GM23338 (cell line): ENCODE measurements at regions not wholly inside any gene's neighbourhood (a gene's known extent, or its start where the extent isn't known, plus 50 kb on each side); places are given as distances from the start of the nearest gene placed in this dataset.

Source experiments
- ATAC-seq: fragments of 200-7000 bp; cut with Tn5 transposase; 3 replicates; pipeline ENCODE4 v1.9.1; 2020
- DNase-seq: peaks from one replicate; pipeline ENCODE4 v3.0.0-alpha.2; 2015; ENCODE audit warnings: low spot score
- H2AFZ ChIP-seq: fragments of 200-600 bp; sonication (generic); 2 replicates; pipeline ENCODE4 v1.8.0; 2016; ENCODE audit warnings: antibody characterized with exemption, mild to moderate bottlenecking, moderate library complexity
- H3F3A ChIP-seq: fragments of 200-600 bp; sonication (generic); replicated peaks from 2 replicates; pipeline ENCODE4 v1.8.0; 2017; ENCODE audit warnings: antibody characterized with exemption, mixed run types, low read depth
- H3K27ac ChIP-seq: fragments of 200-600 bp; sonication (generic); 2 replicates; pipeline ENCODE4 v1.6.1; 2016; ENCODE audit warnings: low read depth
- H3K27me3 ChIP-seq: fragments of 200-600 bp; sonication (generic); 2 replicates; pipeline ENCODE4 v1.8.0; 2016; ENCODE audit warnings: mild to moderate bottlenecking, mixed run types, moderate library complexity; ENCODE audit not compliant: insufficient read depth
- H3K36me3 ChIP-seq: fragments of 200-600 bp; sonication (generic); 2 replicates; pipeline ENCODE4 v1.8.0; 2016; ENCODE audit warnings: mild to moderate bottlenecking; ENCODE audit not compliant: insufficient read depth
- H3K4me1 ChIP-seq: fragments of 200-600 bp; sonication (generic); 2 replicates; pipeline ENCODE4 v1.8.0; 2016; ENCODE audit warnings: mild to moderate bottlenecking, moderate library complexity; ENCODE audit not compliant: insufficient read depth
- H3K4me2 ChIP-seq: fragments of 200-600 bp; sonication (generic); 2 replicates; pipeline ENCODE4 v1.7.1; 2017; ENCODE audit warnings: mixed run types
- H3K4me3 ChIP-seq: fragments of 200-600 bp; sonication (generic); 2 replicates; pipeline ENCODE4 v1.6.1; 2016; ENCODE audit warnings: mixed run types
- H3K79me2 ChIP-seq: fragments of 200-600 bp; sonication (generic); replicated peaks from 2 replicates; pipeline ENCODE4 v1.8.0; 2017; ENCODE audit warnings: mild to moderate bottlenecking; ENCODE audit not compliant: insufficient read depth
- H3K9me2 ChIP-seq: fragments of 200-600 bp; sonication (generic); 2 replicates; pipeline ENCODE4 v1.8.0; 2017; ENCODE audit not compliant: insufficient read depth
- H4K20me1 ChIP-seq: fragments of 200-600 bp; sonication (generic); replicated peaks from 2 replicates; pipeline ENCODE4 v1.8.0; 2017; ENCODE audit warnings: mild to moderate bottlenecking; ENCODE audit not compliant: insufficient read depth
- H3K27ac Mint-ChIP-seq: 2 replicates; pipeline ENCODE4 v1.8.0; 2020; ENCODE audit warnings: inconsistent platforms, mild to moderate bottlenecking, moderate library complexity, mixed read lengths
- H3K27me3 Mint-ChIP-seq: 3 replicates; pipeline ENCODE4 v1.8.0; 2022; ENCODE audit warnings: low read depth, mild to moderate bottlenecking, moderate library complexity, mixed read lengths, inconsistent platforms; ENCODE audit not compliant: insufficient read depth, poor library complexity
- H3K36me3 Mint-ChIP-seq: 3 replicates; pipeline ENCODE4 v1.8.0; 2021; ENCODE audit warnings: low read depth, mild to moderate bottlenecking, inconsistent platforms, moderate library complexity, mixed read lengths
- H3K4me1 Mint-ChIP-seq: 3 replicates; pipeline ENCODE4 v1.8.0; 2020; ENCODE audit warnings: mild to moderate bottlenecking, inconsistent platforms, mixed read lengths
- H3K4me3 Mint-ChIP-seq: 3 replicates; pipeline ENCODE4 v1.8.0; 2021; ENCODE audit warnings: moderate library complexity, mild to moderate bottlenecking, inconsistent platforms, mixed read lengths
- H3K9me3 Mint-ChIP-seq: 3 replicates; pipeline ENCODE4 v1.8.0; 2020; ENCODE audit warnings: moderate library complexity, mild to moderate bottlenecking, inconsistent platforms, mixed read lengths
- CREB1 ChIP-seq: fragments of 250-450 bp; sonication (Bioruptor Pico); IDR thresholded peaks from 2 replicates; pipeline ENCODE4 v1.5.0; 2020; ENCODE audit warnings: low read depth, mild to moderate bottlenecking, moderate library complexity
- CTCF ChIP-seq, 2 experiments: fragments of 200-600 bp in 1 of 2; sonication (generic) in 1 of 2; conservative IDR thresholded peaks; 2 replicates each; pipeline versions ENCODE4 v1.5.1 to v1.6.1; 2016 to 2017; ENCODE audit warnings: antibody characterized with exemption in 2 of 2, low read depth in 2 of 2, mild to moderate bottlenecking in 2 of 2, moderate library complexity in 1 of 2
- ETS1 ChIP-seq: IDR thresholded peaks from 2 replicates; pipeline ENCODE4 v1.6.1; 2016; ENCODE audit warnings: antibody characterized with exemption
- EZH2 ChIP-seq: fragments of 200-600 bp; sonication (generic); IDR thresholded peaks from one replicate; pipeline ENCODE4 v1.8.0; 2017; ENCODE audit warnings: antibody characterized with exemption, mild to moderate bottlenecking, low read depth; ENCODE audit not compliant: unreplicated experiment
- EZH2phosphoT487 ChIP-seq: fragments of 200-600 bp; sonication (generic); IDR thresholded peaks from one replicate; pipeline ENCODE4 v1.8.1; 2018; ENCODE audit warnings: antibody characterized with exemption; ENCODE audit not compliant: unreplicated experiment
- JUNB ChIP-seq: IDR thresholded peaks from one replicate; pipeline ENCODE4 v1.6.1; 2016; ENCODE audit warnings: antibody characterized with exemption; ENCODE audit not compliant: unreplicated experiment
- NANOG ChIP-seq: IDR thresholded peaks from 2 replicates; pipeline ENCODE4 v1.6.1; 2016; ENCODE audit warnings: antibody characterized with exemption, borderline replicate concordance
- POLR2AphosphoS5 ChIP-seq: IDR thresholded peaks from 2 replicates; pipeline ENCODE4 v1.6.1; 2016; ENCODE audit warnings: antibody characterized with exemption, low read depth
- REST ChIP-seq: IDR thresholded peaks from one replicate; pipeline ENCODE4 v1.6.1; 2018; ENCODE audit warnings: antibody characterized with exemption; ENCODE audit not compliant: unreplicated experiment
- STAT1 ChIP-seq: IDR thresholded peaks from one replicate; pipeline ENCODE4 v1.6.1; 2016; ENCODE audit warnings: antibody characterized with exemption; ENCODE audit not compliant: unreplicated experiment
- ZNF114 ChIP-seq: fragments of 250-450 bp; sonication (Bioruptor Pico); IDR thresholded peaks from 2 replicates; pipeline ENCODE4 v1.5.0; 2020; ENCODE audit warnings: mild to moderate bottlenecking, moderate library complexity
- ZNF331 ChIP-seq: fragments of 250-450 bp; sonication (Bioruptor Pico); IDR thresholded peaks from 2 replicates; pipeline ENCODE4 v1.5.0; 2020; ENCODE audit warnings: low read depth, mild to moderate bottlenecking, moderate library complexity
- ZNF462 ChIP-seq: fragments of 250-450 bp; sonication (Bioruptor Pico); IDR thresholded peaks from 2 replicates; pipeline ENCODE4 v1.5.0; 2020; ENCODE audit warnings: mild to moderate bottlenecking, moderate library complexity

GRCh38 chr4:177128306-177128705, 181.4 kb upstream of the NEIL3 start:
- no peak overlapping the region for H3K4me3 Mint-ChIP-seq
- TF ChIP-seq CTCF (conservative IDR thresholded peaks at IDR 0.05; ENCODE audit: low read depth in 2 of 2) = no peak
- TF ChIP-seq EZH2phosphoT487 = no peak
- no peak for TF ChIP-seq ZNF114 (CRISPR knock-in tag)
- TF ChIP-seq ZNF462 (CRISPR knock-in tag) = no peak
- TF ChIP-seq NANOG = no peak
- no peak for TF ChIP-seq ETS1
- no peak for TF ChIP-seq EZH2
- no peak for TF ChIP-seq REST
- no peak for TF ChIP-seq CREB1 (CRISPR knock-in tag)
- no peak for TF ChIP-seq JUNB
- no peak for TF ChIP-seq POLR2AphosphoS5
- TF ChIP-seq ZNF331 (CRISPR knock-in tag) = no peak
- no peak for TF ChIP-seq STAT1
- H3K27me3 Mint-ChIP-seq = no peaks in the 10 kb centered on the region
- H3K4me1 ChIP-seq = no peaks in the 10 kb centered on the region
- H3K27ac Mint-ChIP-seq = no peak overlapping the region
- peaks cover 4% of the 10 kb centered on the region; the same call in 1 of the 2 replicates for H3K9me2 ChIP-seq
- peaks cover 17% of the 10 kb centered on the region for H3K9me3 Mint-ChIP-seq
- ATAC-seq = no peak
- H3F3A ChIP-seq = no peaks in the 10 kb centered on the region
- no peaks in the 10 kb centered on the region for H3K4me1 Mint-ChIP-seq
- no peaks in the 10 kb centered on the region for H3K36me3 ChIP-seq
- H3K4me2 ChIP-seq = no peak overlapping the region
- no peak overlapping the region for H2AFZ ChIP-seq
- H3K27me3 ChIP-seq = no peaks in the 10 kb centered on the region
- H3K27ac ChIP-seq = no peak overlapping the region
- no peaks in the 10 kb centered on the region for H3K79me2 ChIP-seq
- no peak for DNase-seq
- peaks cover 9% of the 10 kb centered on the region; the same call in 2 of the 3 replicates for H3K36me3 Mint-ChIP-seq
- H3K4me3 ChIP-seq = no peak overlapping the region
- no peaks in the 10 kb centered on the region for H4K20me1 ChIP-seq
